Endothelial cell (in vitro differentiated cells): ENCODE measurements at regions not wholly inside any gene's neighbourhood (a gene's known extent, or its start where the extent isn't known, plus 50 kb on each side); places are given as distances from the start of the nearest gene placed in this dataset.

Source experiments
- DNase-seq: peaks from one replicate; pipeline ENCODE4 v3.0.0; 2021; ENCODE audit warnings: low spot score
- H3K27ac Mint-ChIP-seq: one replicate; pipeline ENCODE4 v1.8.0; 2021; ENCODE audit warnings: mixed read lengths, inconsistent platforms; ENCODE audit not compliant: unreplicated experiment
- H3K27me3 Mint-ChIP-seq: one replicate; pipeline ENCODE4 v1.8.0; 2021; ENCODE audit warnings: mild to moderate bottlenecking, moderate library complexity, mixed read lengths, inconsistent platforms; ENCODE audit not compliant: unreplicated experiment
- H3K36me3 Mint-ChIP-seq: one replicate; pipeline ENCODE4 v1.8.0; 2021; ENCODE audit warnings: mild to moderate bottlenecking, low read depth, mixed read lengths, inconsistent platforms; ENCODE audit not compliant: unreplicated experiment
- H3K4me1 Mint-ChIP-seq: one replicate; pipeline ENCODE4 v1.8.0; 2021; ENCODE audit warnings: mild to moderate bottlenecking, mixed read lengths, inconsistent platforms; ENCODE audit not compliant: unreplicated experiment
- H3K4me3 Mint-ChIP-seq: one replicate; pipeline ENCODE4 v1.8.0; 2021; ENCODE audit warnings: mild to moderate bottlenecking, mixed read lengths, inconsistent platforms; ENCODE audit not compliant: unreplicated experiment
- H3K9me3 Mint-ChIP-seq: one replicate; pipeline ENCODE4 v1.8.0; 2021; ENCODE audit warnings: mixed read lengths, inconsistent platforms; ENCODE audit not compliant: unreplicated experiment
- TF ChIP-seq, protein P1 (sequence below): fragments of 200-600 bp; sonication (generic); IDR thresholded peaks from one replicate; pipeline ENCODE4 v1.5.0; 2021; ENCODE audit warnings: antibody characterized with exemption; ENCODE audit not compliant: unreplicated experiment

DNA sequence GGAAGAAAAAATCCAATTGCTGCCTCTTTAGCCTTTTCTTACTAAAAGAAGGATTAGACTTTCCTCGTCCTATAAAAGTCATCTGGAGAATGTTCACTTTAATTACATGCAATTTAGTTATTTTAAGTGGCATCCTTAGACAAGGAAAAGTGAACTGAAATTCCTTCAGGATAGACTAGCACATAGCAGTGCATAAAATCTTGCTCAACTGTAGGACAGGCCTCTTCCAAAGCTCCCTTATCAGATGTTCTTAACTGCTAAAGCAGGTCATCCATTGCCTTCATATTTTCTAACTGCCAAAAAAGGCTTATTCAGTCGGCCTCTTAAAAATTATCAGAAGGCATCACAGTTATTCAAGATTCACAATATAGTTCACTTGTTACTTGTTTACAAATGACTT lies 396.5 kb downstream of the DMRT2 start:
- no peak overlapping the region for H3K27ac Mint-ChIP-seq
- no peaks in the 10 kb centered on the region for H3K36me3 Mint-ChIP-seq
- peaks cover 1% of the 10 kb centered on the region for H3K27me3 Mint-ChIP-seq
- no peaks in the 10 kb centered on the region for H3K4me1 Mint-ChIP-seq
- no peak for DNase-seq
- TF ChIP-seq, protein P1, sequence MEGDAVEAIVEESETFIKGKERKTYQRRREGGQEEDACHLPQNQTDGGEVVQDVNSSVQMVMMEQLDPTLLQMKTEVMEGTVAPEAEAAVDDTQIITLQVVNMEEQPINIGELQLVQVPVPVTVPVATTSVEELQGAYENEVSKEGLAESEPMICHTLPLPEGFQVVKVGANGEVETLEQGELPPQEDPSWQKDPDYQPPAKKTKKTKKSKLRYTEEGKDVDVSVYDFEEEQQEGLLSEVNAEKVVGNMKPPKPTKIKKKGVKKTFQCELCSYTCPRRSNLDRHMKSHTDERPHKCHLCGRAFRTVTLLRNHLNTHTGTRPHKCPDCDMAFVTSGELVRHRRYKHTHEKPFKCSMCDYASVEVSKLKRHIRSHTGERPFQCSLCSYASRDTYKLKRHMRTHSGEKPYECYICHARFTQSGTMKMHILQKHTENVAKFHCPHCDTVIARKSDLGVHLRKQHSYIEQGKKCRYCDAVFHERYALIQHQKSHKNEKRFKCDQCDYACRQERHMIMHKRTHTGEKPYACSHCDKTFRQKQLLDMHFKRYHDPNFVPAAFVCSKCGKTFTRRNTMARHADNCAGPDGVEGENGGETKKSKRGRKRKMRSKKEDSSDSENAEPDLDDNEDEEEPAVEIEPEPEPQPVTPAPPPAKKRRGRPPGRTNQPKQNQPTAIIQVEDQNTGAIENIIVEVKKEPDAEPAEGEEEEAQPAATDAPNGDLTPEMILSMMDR: no peak
- H3K9me3 Mint-ChIP-seq: no peaks in the 10 kb centered on the region
- no peak overlapping the region for H3K4me3 Mint-ChIP-seq

DNA sequence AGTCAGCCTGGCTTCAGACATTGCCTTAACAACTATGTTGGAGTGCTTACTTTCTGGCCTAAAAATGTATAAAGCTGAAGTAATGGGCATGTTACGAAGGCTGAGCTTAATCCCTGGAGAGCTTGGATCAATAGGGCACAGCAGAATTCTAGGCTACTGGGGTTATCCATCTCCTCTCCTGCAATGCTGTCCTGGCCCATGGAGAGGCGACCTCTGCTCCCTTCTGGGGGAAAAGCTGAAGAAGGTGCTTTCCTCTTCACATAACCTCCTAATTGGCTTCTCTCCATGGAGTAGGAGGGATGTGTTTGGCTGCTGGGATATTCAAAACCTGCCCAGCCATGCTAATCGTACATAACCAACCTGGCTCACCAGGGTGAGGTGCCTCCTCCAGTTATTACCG lies 403.5 kb downstream of the DMRT2 start:
- H3K36me3 Mint-ChIP-seq: no peaks in the 10 kb centered on the region
- DNase-seq: no peak
- peaks cover 1% of the 10 kb centered on the region for H3K27me3 Mint-ChIP-seq
- TF ChIP-seq, protein P1: no peak
- no peak overlapping the region for H3K27ac Mint-ChIP-seq
- no peaks in the 10 kb centered on the region for H3K9me3 Mint-ChIP-seq
- H3K4me3 Mint-ChIP-seq: no peak overlapping the region
- H3K4me1 Mint-ChIP-seq: peaks cover 6% of the 10 kb centered on the region

DNA sequence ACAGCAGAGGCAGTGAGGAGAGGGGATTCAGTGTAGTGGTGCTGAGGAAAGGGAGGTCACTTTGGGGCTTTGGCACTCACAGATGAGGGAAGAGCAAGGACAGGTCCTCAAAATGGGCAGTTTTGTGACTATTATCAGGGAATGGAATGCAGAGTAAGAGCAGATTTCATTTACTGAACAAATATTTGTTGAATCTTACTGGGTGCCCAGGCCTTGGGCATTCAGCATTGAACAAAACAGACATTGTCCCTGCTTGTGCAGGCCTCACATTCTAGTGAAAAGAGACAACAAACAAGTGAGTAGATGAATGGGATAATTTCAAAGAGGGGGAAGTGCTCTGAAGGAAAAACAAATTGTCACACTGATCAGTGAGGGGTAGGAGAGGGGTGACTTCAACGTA lies 404.1 kb downstream of the DMRT2 start:
- TF ChIP-seq, protein P1: no peak
- H3K27ac Mint-ChIP-seq: no peak overlapping the region
- no peak for DNase-seq
- no peaks in the 10 kb centered on the region for H3K9me3 Mint-ChIP-seq
- H3K27me3 Mint-ChIP-seq: peaks cover 1% of the 10 kb centered on the region
- no peaks in the 10 kb centered on the region for H3K36me3 Mint-ChIP-seq
- H3K4me1 Mint-ChIP-seq: peaks cover 6% of the 10 kb centered on the region
- no peak overlapping the region for H3K4me3 Mint-ChIP-seq

DNA sequence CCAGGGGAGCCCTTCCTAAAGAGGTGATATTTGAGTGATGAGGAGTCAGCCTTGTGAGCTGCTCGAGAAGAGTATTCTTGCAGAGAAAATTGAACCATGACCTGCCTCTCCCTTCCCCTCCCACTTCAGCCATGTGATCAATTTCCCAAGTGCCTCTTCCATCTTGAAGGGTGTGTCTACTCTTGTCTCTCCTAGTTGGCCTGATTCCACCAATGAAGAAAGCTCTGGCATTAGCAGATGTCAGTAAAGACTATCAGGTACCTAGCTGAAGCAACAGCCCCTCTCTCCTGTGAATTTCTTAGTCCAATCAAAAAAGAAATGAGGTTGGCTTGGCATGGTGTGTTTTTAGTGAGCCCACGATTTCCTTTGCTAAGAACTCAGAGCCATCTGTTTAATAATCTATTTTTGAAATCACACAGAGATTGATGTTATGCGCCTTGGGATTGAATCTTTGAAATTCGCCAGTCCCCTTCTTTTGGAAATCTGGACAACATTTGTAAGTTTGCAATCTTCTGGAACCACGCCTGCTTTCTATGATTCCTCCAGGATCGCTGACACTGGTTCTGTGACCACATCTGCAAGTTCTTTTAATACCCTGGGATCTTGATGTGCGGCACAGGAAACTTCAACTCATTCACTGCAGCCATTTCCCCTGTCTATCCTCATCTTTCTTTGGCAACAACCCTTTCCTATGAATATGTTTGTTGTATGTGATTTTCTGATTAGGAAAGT lies 404.6 kb downstream of the DMRT2 start:
- Mint-ChIP-seq H3K27ac (no peak overlapping the region), H3K36me3 (no peaks in the 10 kb centered on the region), H3K4me1 (peaks cover 6% of the 10 kb centered on the region), H3K27me3 (peaks cover 1% of the 10 kb centered on the region), H3K4me3 (no peak overlapping the region), H3K9me3 (no peaks in the 10 kb centered on the region)
- DNase-seq: no peak
- TF ChIP-seq, protein P1: no peak

DNA sequence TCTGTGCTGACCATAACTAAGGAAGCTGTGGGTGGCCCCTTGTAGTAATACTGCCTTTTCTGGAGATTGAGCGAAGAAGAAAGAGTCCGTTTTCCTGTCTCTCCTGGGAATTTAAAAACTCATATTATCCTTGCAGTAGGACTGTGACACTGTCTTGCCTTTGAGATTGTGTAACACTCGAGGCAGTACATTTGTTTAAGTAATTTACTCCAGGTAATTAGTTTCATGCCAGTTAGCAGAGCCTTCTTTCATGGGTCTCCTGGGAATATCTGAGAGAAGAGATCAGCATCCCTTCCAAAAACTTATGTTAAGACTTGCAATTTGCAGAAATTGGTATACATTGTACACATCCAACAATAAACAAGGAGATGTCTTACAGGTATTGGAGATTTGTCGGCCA lies 405.6 kb downstream of the DMRT2 start:
- DNase-seq: no peak
- Mint-ChIP-seq H3K27me3 (peaks cover 2% of the 10 kb centered on the region), H3K4me1 (peaks cover 6% of the 10 kb centered on the region), H3K9me3 (no peaks in the 10 kb centered on the region), H3K36me3 (no peaks in the 10 kb centered on the region), H3K4me3 (no peak overlapping the region), H3K27ac (no peak overlapping the region)
- TF ChIP-seq, protein P1: no peak
